WTC11 (cell line): ENCODE measurements at regions not wholly inside any gene's neighbourhood (a gene's known extent, or its start where the extent isn't known, plus 50 kb on each side); places are given as distances from the start of the nearest gene placed in this dataset.
"Not testable (repeated sequence)": the region's sequence is repeated elsewhere in the genome, so short reads cannot be mapped to it uniquely, and the experiment has no call there.

ENCODE experiments used
- ATAC-seq: fragments of 200-7000 bp; cut with Tn5 transposase; 2 replicates; pipeline ENCODE4 v1.10.0; 2021; ENCODE audit warnings: mild to moderate bottlenecking, moderate library complexity
- CTCF ChIA-PET: fragments of 300-600 bp; sonication (Branson Sonifier 250); formaldehyde crosslinking; loops from one replicate; lab custom pipeline; 2021; ENCODE audit warnings: antibody characterized with exemption; lab: Charles Lee
- POLR2A ChIA-PET: fragments of 350-600 bp; sonication (Branson Sonifier 250); formaldehyde crosslinking; loops from one replicate; lab custom pipeline; 2021; ENCODE audit warnings: antibody characterized with exemption; lab: Charles Lee
- DNase-seq: peaks from one replicate; pipeline ENCODE4 v3.0.0; 2021; ENCODE audit warnings: low spot score
- H3K27ac Mint-ChIP-seq: 2 replicates; pipeline ENCODE4 v1.8.0; 2021; ENCODE audit warnings: mixed read lengths
- H3K27me3 Mint-ChIP-seq: 2 replicates; pipeline ENCODE4 v1.8.0; 2021; ENCODE audit warnings: low read depth, mild to moderate bottlenecking, moderate library complexity, mixed read lengths
- H3K36me3 Mint-ChIP-seq: 2 replicates; pipeline ENCODE4 v1.8.0; 2021; ENCODE audit warnings: mixed read lengths
- H3K4me1 Mint-ChIP-seq: 2 replicates; pipeline ENCODE4 v1.8.0; 2022; ENCODE audit warnings: mixed read lengths
- H3K4me3 Mint-ChIP-seq: 2 replicates; pipeline ENCODE4 v1.8.0; 2021; ENCODE audit warnings: mild to moderate bottlenecking, moderate library complexity, mixed read lengths
- H3K9me3 Mint-ChIP-seq: 2 replicates; pipeline ENCODE4 v1.8.0; 2021; ENCODE audit warnings: mixed read lengths
- ATF1 ChIP-seq: sonication (generic); formaldehyde crosslinking; IDR thresholded peaks from 2 replicates; pipeline ENCODE4 v1.8.1; 2023; ENCODE audit warnings: mild to moderate bottlenecking, moderate library complexity, missing genetic modification reagents
- ATF3 ChIP-seq: sonication (generic); formaldehyde crosslinking; conservative IDR thresholded peaks from 2 replicates; pipeline ENCODE4 v1.8.1; 2022; ENCODE audit warnings: mild to moderate bottlenecking, missing genetic modification reagents
- CBFB ChIP-seq: sonication (generic); formaldehyde crosslinking; IDR thresholded peaks from 2 replicates; pipeline ENCODE4 v1.8.1; 2022; ENCODE audit warnings: mild to moderate bottlenecking, low read depth, missing genetic modification reagents
- CREM ChIP-seq: sonication (generic); formaldehyde crosslinking; IDR thresholded peaks from 2 replicates; pipeline ENCODE4 v1.8.1; 2022; ENCODE audit warnings: mild to moderate bottlenecking, missing genetic modification reagents, moderate library complexity
- E2F1 ChIP-seq: sonication (generic); formaldehyde crosslinking; IDR thresholded peaks from 2 replicates; pipeline ENCODE4 v1.8.0; 2022; ENCODE audit warnings: mild to moderate bottlenecking, missing genetic modification reagents
- ESRRA ChIP-seq: sonication (generic); formaldehyde crosslinking; IDR thresholded peaks from 2 replicates; pipeline ENCODE4 v1.8.1; 2022; ENCODE audit warnings: mild to moderate bottlenecking, missing genetic modification reagents, borderline replicate concordance
- ETV6 ChIP-seq: sonication (generic); formaldehyde crosslinking; IDR thresholded peaks from 2 replicates; pipeline ENCODE4 v1.8.1; 2022; ENCODE audit warnings: mild to moderate bottlenecking, missing genetic modification reagents
- HMGA2 ChIP-seq: fragments of 250-450 bp; sonication (Bioruptor Pico); IDR thresholded peaks from 2 replicates; pipeline ENCODE4 v1.4.0; 2021; ENCODE audit warnings: mild to moderate bottlenecking, moderate library complexity
- IRF1 ChIP-seq: sonication (generic); formaldehyde crosslinking; IDR thresholded peaks from 2 replicates; pipeline ENCODE4 v1.8.0; 2023; ENCODE audit warnings: missing genetic modification reagents
- IRF2 ChIP-seq: sonication (generic); formaldehyde crosslinking; IDR thresholded peaks from 2 replicates; pipeline ENCODE4 v1.8.0; 2022; ENCODE audit warnings: low read depth, missing genetic modification reagents, borderline replicate concordance
- MXD4 ChIP-seq: fragments of 250-450 bp; sonication (Bioruptor Pico); IDR thresholded peaks from 2 replicates; pipeline ENCODE4 v1.8.0; 2021; ENCODE audit warnings: mild to moderate bottlenecking, moderate library complexity, borderline replicate concordance
- NR1H2 ChIP-seq: sonication (generic); formaldehyde crosslinking; IDR thresholded peaks from 2 replicates; pipeline ENCODE4 v1.9.0; 2021; ENCODE audit warnings: mild to moderate bottlenecking, moderate library complexity, missing genetic modification reagents
- OVOL2 ChIP-seq: fragments of 250-450 bp; sonication (Bioruptor Pico); IDR thresholded peaks from 2 replicates; pipeline ENCODE4 v1.9.0; 2021; ENCODE audit warnings: mild to moderate bottlenecking, borderline replicate concordance
- ZBTB21 ChIP-seq: sonication (generic); formaldehyde crosslinking; IDR thresholded peaks from 2 replicates; pipeline ENCODE4 v1.8.1; 2023; ENCODE audit warnings: mild to moderate bottlenecking, missing genetic modification reagents, borderline replicate concordance
- ZNF263 ChIP-seq: sonication (generic); formaldehyde crosslinking; IDR thresholded peaks from 2 replicates; pipeline ENCODE4 v1.8.1; 2022; ENCODE audit warnings: low read depth, mild to moderate bottlenecking, moderate library complexity, missing genetic modification reagents
- ZNF317 ChIP-seq: sonication (generic); formaldehyde crosslinking; IDR thresholded peaks from 2 replicates; pipeline ENCODE4 v1.8.1; 2023; ENCODE audit warnings: low read depth, mild to moderate bottlenecking, moderate library complexity, missing genetic modification reagents, borderline replicate concordance
- ZNF425 ChIP-seq: fragments of 250-450 bp; sonication (Bioruptor Pico); conservative IDR thresholded peaks from 2 replicates; pipeline ENCODE4 v1.9.0; 2021; ENCODE audit warnings: mild to moderate bottlenecking
- TF ChIP-seq, protein P1 (sequence below): sonication (generic); formaldehyde crosslinking; IDR thresholded peaks from 2 replicates; pipeline ENCODE4 v1.8.0; 2022; ENCODE audit warnings: mild to moderate bottlenecking, missing genetic modification reagents
- TF ChIP-seq, protein P2 (sequence below): sonication (generic); formaldehyde crosslinking; IDR thresholded peaks from 2 replicates; pipeline ENCODE4 v1.8.0; 2023; ENCODE audit warnings: mild to moderate bottlenecking, missing genetic modification reagents

GRCh38 chr7:51374936-51375335 lies 58.3 kb upstream of the COBL start:
- no peak for DNase-seq
- no peak for TF ChIP-seq CREM (CRISPR knock-in tag)
- no peak for TF ChIP-seq ZNF317 (CRISPR knock-in tag)
- TF ChIP-seq ETV6 (CRISPR knock-in tag), result no peak
- TF ChIP-seq, protein P1, sequence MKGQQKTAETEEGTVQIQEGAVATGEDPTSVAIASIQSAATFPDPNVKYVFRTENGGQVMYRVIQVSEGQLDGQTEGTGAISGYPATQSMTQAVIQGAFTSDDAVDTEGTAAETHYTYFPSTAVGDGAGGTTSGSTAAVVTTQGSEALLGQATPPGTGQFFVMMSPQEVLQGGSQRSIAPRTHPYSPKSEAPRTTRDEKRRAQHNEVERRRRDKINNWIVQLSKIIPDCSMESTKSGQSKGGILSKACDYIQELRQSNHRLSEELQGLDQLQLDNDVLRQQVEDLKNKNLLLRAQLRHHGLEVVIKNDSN, result no peak
- no peak for TF ChIP-seq ESRRA (CRISPR knock-in tag)
- no peak for TF ChIP-seq ATF3
- no peak for TF ChIP-seq ZBTB21 (CRISPR knock-in tag)
- TF ChIP-seq MXD4 (CRISPR knock-in tag), result no peak
- TF ChIP-seq NR1H2 (CRISPR knock-in tag), result no peak
- TF ChIP-seq E2F1 (CRISPR knock-in tag), result no peak
- TF ChIP-seq ATF1 (CRISPR knock-in tag), result no peak
- no peak for TF ChIP-seq IRF2 (CRISPR knock-in tag)
- TF ChIP-seq ZNF263, result no peak
- TF ChIP-seq OVOL2 (CRISPR knock-in tag), result no peak
- no peak for TF ChIP-seq IRF1 (CRISPR knock-in tag)
- TF ChIP-seq ZNF425 (CRISPR knock-in tag), result no peak
- TF ChIP-seq CBFB (CRISPR knock-in tag), result no peak
- TF ChIP-seq, protein P2, sequence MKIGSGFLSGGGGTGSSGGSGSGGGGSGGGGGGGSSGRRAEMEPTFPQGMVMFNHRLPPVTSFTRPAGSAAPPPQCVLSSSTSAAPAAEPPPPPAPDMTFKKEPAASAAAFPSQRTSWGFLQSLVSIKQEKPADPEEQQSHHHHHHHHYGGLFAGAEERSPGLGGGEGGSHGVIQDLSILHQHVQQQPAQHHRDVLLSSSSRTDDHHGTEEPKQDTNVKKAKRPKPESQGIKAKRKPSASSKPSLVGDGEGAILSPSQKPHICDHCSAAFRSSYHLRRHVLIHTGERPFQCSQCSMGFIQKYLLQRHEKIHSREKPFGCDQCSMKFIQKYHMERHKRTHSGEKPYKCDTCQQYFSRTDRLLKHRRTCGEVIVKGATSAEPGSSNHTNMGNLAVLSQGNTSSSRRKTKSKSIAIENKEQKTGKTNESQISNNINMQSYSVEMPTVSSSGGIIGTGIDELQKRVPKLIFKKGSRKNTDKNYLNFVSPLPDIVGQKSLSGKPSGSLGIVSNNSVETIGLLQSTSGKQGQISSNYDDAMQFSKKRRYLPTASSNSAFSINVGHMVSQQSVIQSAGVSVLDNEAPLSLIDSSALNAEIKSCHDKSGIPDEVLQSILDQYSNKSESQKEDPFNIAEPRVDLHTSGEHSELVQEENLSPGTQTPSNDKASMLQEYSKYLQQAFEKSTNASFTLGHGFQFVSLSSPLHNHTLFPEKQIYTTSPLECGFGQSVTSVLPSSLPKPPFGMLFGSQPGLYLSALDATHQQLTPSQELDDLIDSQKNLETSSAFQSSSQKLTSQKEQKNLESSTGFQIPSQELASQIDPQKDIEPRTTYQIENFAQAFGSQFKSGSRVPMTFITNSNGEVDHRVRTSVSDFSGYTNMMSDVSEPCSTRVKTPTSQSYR (CRISPR knock-in tag), result no peak
- TF ChIP-seq HMGA2, result no peak
- H3K27ac Mint-ChIP-seq, result peak overlapping the region; percentile 25; the same call in 1 of the 2 replicates
- no peaks in the 10 kb centered on the region for H3K36me3 Mint-ChIP-seq
- peaks cover 2% of the 10 kb centered on the region; the same call in 1 of the 2 replicates for H3K4me1 Mint-ChIP-seq
- CTCF ChIA-PET, result interaction anchor here (0.7 to 2.2 kb wide), 5 partner anchors 53 to 212 kb away, joined by 3 to 5 read pairs (median 3); no protein-coding TSS in a partner anchor
- H3K27me3 Mint-ChIP-seq, result no peaks in the 10 kb centered on the region
- no peaks in the 10 kb centered on the region for H3K9me3 Mint-ChIP-seq
- no peak overlapping the region for H3K4me3 Mint-ChIP-seq
- POLR2A ChIA-PET, result no interaction called here
- no peak for ATAC-seq

DNA sequence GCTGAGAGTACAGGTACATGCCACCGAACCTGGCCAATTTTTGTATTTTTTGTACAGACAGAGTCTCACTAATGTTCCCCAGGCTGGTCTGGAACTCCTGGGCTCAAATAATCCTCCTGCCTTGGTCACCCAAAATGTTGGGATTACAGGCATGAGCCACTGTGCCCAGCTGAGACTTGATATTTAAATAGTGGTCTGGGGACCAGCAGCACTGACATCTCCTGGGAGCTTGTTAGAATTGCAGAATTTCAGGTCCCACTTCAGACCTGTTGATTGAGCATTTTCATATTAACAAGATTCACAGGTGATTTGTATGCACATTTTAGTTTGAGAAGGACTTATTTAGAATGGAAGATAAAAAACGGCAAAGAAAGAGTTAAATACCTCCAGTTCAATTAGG lies 57.0 kb upstream of the COBL start:
- CTCF ChIA-PET, result interaction anchor here (0.7 to 1.9 kb wide), 10 partner anchors 19 to 232 kb away, joined by 3 to 19 read pairs (median 5); no protein-coding TSS in a partner anchor
- H3K36me3 Mint-ChIP-seq, H3K27me3 Mint-ChIP-seq, DNase-seq, H3K9me3 Mint-ChIP-seq, POLR2A ChIA-PET, H3K27ac Mint-ChIP-seq, H3K4me3 Mint-ChIP-seq: not testable (repeated sequence)
- ATAC-seq, result peak; percentile 82
- H3K4me1 Mint-ChIP-seq, result peaks cover 13% of the 10 kb centered on the region
